H1 (cell line): ENCODE measurements at regions not wholly inside any gene's neighbourhood (a gene's known extent, or its start where the extent isn't known, plus 50 kb on each side); places are given as distances from the start of the nearest gene placed in this dataset.

Source experiments
- CTCF ChIA-PET: fragments of 300-600 bp; sonication (Branson Sonifier 250); formaldehyde crosslinking; loops from one replicate; lab custom pipeline; 2021; ENCODE audit not compliant: partially characterized antibody; lab: Charles Lee
- POLR2A ChIA-PET: fragments of 300-600 bp; sonication (Branson Sonifier 250); formaldehyde crosslinking; loops from one replicate; lab custom pipeline; 2021; ENCODE audit warnings: inconsistent platforms; ENCODE audit not compliant: partially characterized antibody; lab: Charles Lee
- DNase-seq, 2 experiments: peaks; one replicate each; pipeline versions ENCODE4 v3.0.0 to v3.0.0-alpha.2; 2010 to 2022; ENCODE audit warnings: low spot score in 2 of 2, low read depth in 1 of 2, mixed read lengths in 1 of 2
- FAIRE-seq: peaks from 2 replicates; lab custom pipeline; 2011; peaks lifted over from hg19 to GRCh38; lab: Jason Lieb, UNC
- H2AFZ ChIP-seq: 2 replicates; pipeline ENCODE4 v1.8.1; 2012; ENCODE audit warnings: low read length, inconsistent platforms
- H2AK5ac ChIP-seq: 2 replicates; pipeline ENCODE4 v1.6.1; 2013; ENCODE audit warnings: low read depth, low read length
- H2BK120ac ChIP-seq: replicated peaks from 2 replicates; pipeline ENCODE3; 2013; ENCODE audit warnings: low read depth, low read length, inconsistent platforms
- H2BK12ac ChIP-seq: 2 replicates; pipeline ENCODE4 v1.6.1; 2013; ENCODE audit warnings: low read depth, low read length
- H2BK15ac ChIP-seq: 2 replicates; pipeline ENCODE4 v1.6.1; 2013; ENCODE audit warnings: low read length
- H2BK20ac ChIP-seq: 2 replicates; pipeline ENCODE4 v1.6.1; 2013; ENCODE audit warnings: low read length
- H2BK5ac ChIP-seq: 2 replicates; pipeline ENCODE4 v1.6.1; 2013; ENCODE audit warnings: low read depth, low read length
- H3K14ac ChIP-seq: 2 replicates; pipeline ENCODE4 v1.6.1; 2013; ENCODE audit warnings: inconsistent platforms; ENCODE audit not compliant: insufficient read length
- H3K18ac ChIP-seq: 2 replicates; pipeline ENCODE4 v1.6.1; 2013; ENCODE audit warnings: low read length; ENCODE audit errors: extremely low read depth
- H3K23ac ChIP-seq: 2 replicates; pipeline ENCODE4 v1.6.1; 2013; ENCODE audit warnings: inconsistent platforms; ENCODE audit not compliant: insufficient read length
- H3K23me2 ChIP-seq: 2 replicates; pipeline ENCODE4 v1.6.1; 2013; ENCODE audit warnings: low read depth, low read length
- H3K27ac ChIP-seq: 2 replicates; pipeline ENCODE4 v1.6.1; 2011; ENCODE audit warnings: low read depth, low read length, inconsistent platforms
- H3K27me3 ChIP-seq, 4 experiments: replicated peaks in 1 of 4; 1 replicate in 1 of 4; 2 replicates in 3 of 4; pipeline versions ENCODE4 v1.6.1 to v1.8.1; 2011 to 2013; ENCODE audit warnings: low read length in 3 of 4, mild to moderate bottlenecking in 3 of 4, inconsistent platforms in 2 of 4, mixed read lengths in 2 of 4, moderate library complexity in 1 of 4; ENCODE audit not compliant: control insufficient read depth in 3 of 4, insufficient read depth in 3 of 4; ENCODE audit errors: extremely low read depth in 1 of 4
- H3K36me3 ChIP-seq, 4 experiments: 2 replicates each; pipeline versions ENCODE4 v1.6.1 to v1.8.1; 2011 to 2013; ENCODE audit warnings: mild to moderate bottlenecking in 4 of 4, low read length in 3 of 4, moderate library complexity in 2 of 4, control low read depth in 1 of 4, inconsistent platforms in 1 of 4; ENCODE audit not compliant: insufficient read depth in 4 of 4, control insufficient read depth in 2 of 4
- H3K4ac ChIP-seq: replicated peaks from 2 replicates; pipeline ENCODE3; 2013; ENCODE audit warnings: low read length, low read depth, mixed read lengths, inconsistent platforms; ENCODE audit not compliant: insufficient read length
- H3K4me1 ChIP-seq, 4 experiments: replicated peaks in 1 of 4; 1 replicate in 1 of 4; 2 replicates in 3 of 4; pipeline versions ENCODE4 v1.6.1 to v1.8.1; 2011 to 2013; ENCODE audit warnings: low read length in 3 of 4, inconsistent platforms in 2 of 4, mixed read lengths in 1 of 4; ENCODE audit not compliant: insufficient read depth in 4 of 4, control insufficient read depth in 3 of 4
- H3K4me2 ChIP-seq, 2 experiments: 2 replicates each; pipeline versions ENCODE4 v1.6.1 to v1.8.1; 2011 to 2013; ENCODE audit warnings: low read depth in 2 of 2, low read length in 2 of 2, control low read depth in 1 of 2, inconsistent platforms in 1 of 2, mild to moderate bottlenecking in 1 of 2; ENCODE audit not compliant: insufficient read depth in 1 of 2
- H3K4me3 ChIP-seq, 4 experiments: fragments of 200-600, 300-600 bp in 1 of 4; sonication (generic), shearing (Covaris generic), sonication (Bioruptor Twin) in 1 of 4; 2 replicates each; pipeline versions ENCODE4 v1.5.1 to v1.8.1; 2011 to 2016; ENCODE audit warnings: low read length in 4 of 4, low read depth in 3 of 4, control low read depth in 2 of 4, inconsistent platforms in 2 of 4, mild to moderate bottlenecking in 2 of 4, mixed read lengths in 1 of 4, moderate library complexity in 1 of 4; ENCODE audit not compliant: insufficient read depth in 2 of 4; ENCODE audit errors: extremely low read depth in 1 of 4
- H3K56ac ChIP-seq: replicated peaks from 2 replicates; pipeline ENCODE3; 2013; ENCODE audit warnings: low read depth, mild to moderate bottlenecking, mixed read lengths, low read length, inconsistent platforms; ENCODE audit not compliant: insufficient read length
- H3K79me1 ChIP-seq: 2 replicates; pipeline ENCODE4 v1.6.1; 2013; ENCODE audit warnings: low read depth, low read length, control low read depth
- H3K79me2 ChIP-seq, 2 experiments: 2 replicates each; pipeline versions ENCODE4 v1.6.1 to v1.8.1; 2012 to 2013; ENCODE audit warnings: low read length in 2 of 2, mild to moderate bottlenecking in 2 of 2, inconsistent platforms in 1 of 2; ENCODE audit not compliant: insufficient read depth in 2 of 2, control insufficient read depth in 1 of 2
- H3K9ac ChIP-seq, 4 experiments: replicated peaks in 1 of 4; 1 replicate in 1 of 4; 2 replicates in 3 of 4; pipeline versions ENCODE4 v1.6.1 to v1.8.1; 2011 to 2013; ENCODE audit warnings: low read depth in 3 of 4, low read length in 3 of 4, control low read depth in 2 of 4, mild to moderate bottlenecking in 2 of 4, moderate library complexity in 2 of 4, inconsistent platforms in 1 of 4; ENCODE audit errors: extremely low read depth in 1 of 4
- H3K9me3 ChIP-seq, 2 experiments: 2 replicates each; pipeline versions ENCODE4 v1.6.1 to v1.8.1; 2012 to 2013; ENCODE audit warnings: mild to moderate bottlenecking in 2 of 2, moderate library complexity in 2 of 2, control low read depth in 1 of 2, inconsistent platforms in 1 of 2, low read depth in 1 of 2, low read length in 1 of 2, mixed read lengths in 1 of 2; ENCODE audit not compliant: insufficient read depth in 2 of 2
- H4K20me1 ChIP-seq, 2 experiments: replicated peaks in 1 of 2; 2 replicates each; pipeline versions ENCODE3 to v1.8.1; 2011 to 2013; ENCODE audit warnings: inconsistent platforms in 2 of 2, low read length in 2 of 2, mild to moderate bottlenecking in 1 of 2; ENCODE audit not compliant: insufficient read depth in 2 of 2, control insufficient read depth in 1 of 2
- H4K5ac ChIP-seq: 2 replicates; pipeline ENCODE4 v1.6.1; 2013; ENCODE audit warnings: low read length, low read depth, mixed read lengths, inconsistent platforms; ENCODE audit not compliant: insufficient read length
- H4K8ac ChIP-seq: 2 replicates; pipeline ENCODE4 v1.8.0; 2013; ENCODE audit warnings: mild to moderate bottlenecking, moderate library complexity, low read length, inconsistent platforms; ENCODE audit not compliant: insufficient read depth; ENCODE audit errors: extremely low read depth
- H4K91ac ChIP-seq: replicated peaks from 2 replicates; pipeline ENCODE3; 2013; ENCODE audit warnings: low read length, mixed read lengths, inconsistent platforms; ENCODE audit not compliant: insufficient read length
- ATF2 ChIP-seq: IDR thresholded peaks from 2 replicates; pipeline ENCODE4 v1.6.1; 2012; ENCODE audit warnings: low read length, inconsistent platforms
- BACH1 ChIP-seq: IDR thresholded peaks from 2 replicates; pipeline ENCODE4 v1.6.1; 2012; ENCODE audit warnings: low read length, improper control_type of control experiment
- CHD2 ChIP-seq: IDR thresholded peaks from 2 replicates; pipeline ENCODE4 v1.6.1; 2012; ENCODE audit warnings: low read length, improper control_type of control experiment
- E2F6 ChIP-seq: IDR thresholded peaks from 2 replicates; pipeline ENCODE4 v1.6.1; 2012; ENCODE audit warnings: inconsistent platforms
- EGR1 ChIP-seq: IDR thresholded peaks from 2 replicates; pipeline ENCODE4 v1.6.1; 2011; ENCODE audit warnings: low read depth, low read length, borderline replicate concordance
- EP300 ChIP-seq, 2 experiments: IDR thresholded peaks; 1 replicate in 1 of 2; 2 replicates in 1 of 2; pipeline ENCODE4 v1.6.1; 2011 to 2012; ENCODE audit warnings: low read depth in 2 of 2, low read length in 2 of 2, mild to moderate bottlenecking in 2 of 2, borderline replicate concordance in 1 of 2, inconsistent platforms in 1 of 2, moderate library complexity in 1 of 2
- FOSL1 ChIP-seq: IDR thresholded peaks from 2 replicates; pipeline ENCODE4 v1.6.1; 2011; ENCODE audit warnings: mild to moderate bottlenecking, low read depth, low read length, moderate library complexity; ENCODE audit not compliant: insufficient read depth
- JUN ChIP-seq: IDR thresholded peaks from 2 replicates; pipeline ENCODE4 v1.6.1; 2011; ENCODE audit warnings: low read depth, mild to moderate bottlenecking, improper control_type of control experiment, low read length
- MAFK ChIP-seq: IDR thresholded peaks from 2 replicates; pipeline ENCODE4 v1.6.1; 2012; ENCODE audit warnings: low read depth, mild to moderate bottlenecking, improper control_type of control experiment, low read length
- POLR2A ChIP-seq, 2 experiments: IDR thresholded peaks; 1 replicate in 1 of 2; 2 replicates in 1 of 2; pipeline ENCODE4 v1.6.1; 2011; ENCODE audit warnings: low read depth in 2 of 2, low read length in 2 of 2, mild to moderate bottlenecking in 2 of 2; ENCODE audit errors: control extremely low read depth in 1 of 2
- SIN3A ChIP-seq, 2 experiments: IDR thresholded peaks in 1 of 2; conservative IDR thresholded peaks in 1 of 2; 2 replicates each; pipeline ENCODE4 v1.6.1; 2011 to 2012; ENCODE audit warnings: low read length in 2 of 2, improper control_type of control experiment in 1 of 2, low read depth in 1 of 2, mild to moderate bottlenecking in 1 of 2
- TCF12 ChIP-seq: IDR thresholded peaks from 2 replicates; pipeline ENCODE4 v1.6.1; 2011; ENCODE audit warnings: low read depth, mild to moderate bottlenecking, low read length
- YY1 ChIP-seq: IDR thresholded peaks from 2 replicates; pipeline ENCODE4 v1.6.1; 2011; ENCODE audit warnings: low read depth, mild to moderate bottlenecking, low read length
- WGBS, 2 experiments: shearing (Covaris generic) in 1 of 2; methylation state at CpG; one replicate each; pipeline versions ENCODE4 v1.1.6 to v1.1.7; 2013 to 2015; ENCODE audit warnings: low lambda C conversion rate in 2 of 2, mixed read lengths in 2 of 2, inconsistent platforms in 1 of 2, low coverage in 1 of 2, missing lambda C conversion rate in 1 of 2; ENCODE audit not compliant: insufficient replicate concordance in 2 of 2, insufficient coverage in 1 of 2, insufficient read length in 1 of 2; ENCODE audit errors: extremely low coverage in 1 of 2, missing lambda C conversion rate in 1 of 2; 5-methylcytosine and 5-hydroxymethylcytosine counted together

DNA sequence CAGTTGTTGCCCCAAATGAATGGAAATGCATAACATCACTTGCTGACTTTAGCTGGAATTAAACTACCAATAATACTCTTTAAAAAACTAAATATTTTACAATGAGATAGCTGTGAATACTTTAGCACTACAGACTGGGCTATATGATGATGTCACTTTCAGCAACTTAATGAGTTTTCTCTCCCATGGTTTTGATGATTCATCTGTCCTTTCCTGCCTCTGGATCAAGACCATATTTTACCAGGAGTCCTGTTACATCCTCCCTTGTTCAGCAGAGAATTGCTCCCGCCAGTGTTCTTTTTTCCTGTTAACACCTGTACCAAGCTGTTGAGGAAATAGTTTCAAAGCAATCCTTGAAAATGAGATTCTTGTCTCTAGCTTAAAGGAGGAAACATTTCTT is 543.0 kb downstream of the SPRY1 start:
- POLR2A ChIA-PET: no interaction called here
- TF ChIP-seq YY1 (no peak), POLR2A (IDR thresholded peaks at IDR 0.05; ENCODE audit: control extremely low read depth in 1 of 2, low read depth in 2 of 2, low read length in 2 of 2) (no peak), MAFK (no peak), FOSL1 (no peak), JUN (no peak), TCF12 (no peak), CHD2 (no peak), BACH1 (no peak), SIN3A (conservative IDR thresholded peaks at IDR 0.05 in 1 of 2, IDR thresholded peaks at IDR 0.05 in 1 of 2; ENCODE audit: low read depth in 1 of 2, low read length in 2 of 2) (no peak), EGR1 (no peak), EP300 (IDR thresholded peaks at IDR 0.05; ENCODE audit: borderline replicate concordance in 1 of 2, low read depth in 2 of 2, low read length in 2 of 2) (no peak), E2F6 (no peak), ATF2 (no peak)

More for the DNA sequence above, 543.0 kb downstream of the SPRY1 start:
- no peak overlapping the region for H2BK15ac ChIP-seq
- H3K18ac ChIP-seq: no peak overlapping the region
- H2BK20ac ChIP-seq: no peak overlapping the region
- H3K36me3 ChIP-seq: no peaks in the 10 kb centered on the region
- no peak overlapping the region for H4K91ac ChIP-seq
- CTCF ChIA-PET: no interaction called here
- H2BK12ac ChIP-seq: no peak overlapping the region
- H3K23me2 ChIP-seq: no peaks in the 10 kb centered on the region
- H3K79me2 ChIP-seq: no peaks in the 10 kb centered on the region
- no peaks in the 10 kb centered on the region for H3K27me3 ChIP-seq
- H3K23ac ChIP-seq: no peak overlapping the region
- H4K20me1 ChIP-seq: no peaks in the 10 kb centered on the region
- FAIRE-seq (no peak), DNase-seq (no peak)
- H2BK5ac ChIP-seq: no peak overlapping the region
- no peak overlapping the region for H3K4me2 ChIP-seq
- H3K79me1 ChIP-seq: no peaks in the 10 kb centered on the region
- H4K5ac ChIP-seq: no peak overlapping the region
- H2BK120ac ChIP-seq: no peak overlapping the region
- H3K4ac ChIP-seq: no peak overlapping the region
- no peaks in the 10 kb centered on the region; a peak in 1 of 7 replicates for H3K4me1 ChIP-seq
- 0 out of 2 replicates have a peak overlapping the region, but pooled peaks have one; percentile 30 for H2AFZ ChIP-seq
- no peak overlapping the region for H3K27ac ChIP-seq
- no peak overlapping the region for H4K8ac ChIP-seq
- no peak overlapping the region for H2AK5ac ChIP-seq
- H3K9me3 ChIP-seq: no peaks in the 10 kb centered on the region
- H3K9ac ChIP-seq: no peak overlapping the region
- WGBS, 2 experiments: 75% methylated on average over 1 of the region's 1 CpG; no CpG with 5 or more reads in 1 of the 2 experiments
- no peak overlapping the region for H3K14ac ChIP-seq
- H3K56ac ChIP-seq: no peak overlapping the region
- H3K4me3 ChIP-seq: no peak overlapping the region
